ENCODE measurements at regions not wholly inside any gene's neighbourhood (a gene's known extent, or its start where the extent isn't known, plus 50 kb on each side); places are given as distances from the start of the nearest gene placed in this dataset.

DNA sequence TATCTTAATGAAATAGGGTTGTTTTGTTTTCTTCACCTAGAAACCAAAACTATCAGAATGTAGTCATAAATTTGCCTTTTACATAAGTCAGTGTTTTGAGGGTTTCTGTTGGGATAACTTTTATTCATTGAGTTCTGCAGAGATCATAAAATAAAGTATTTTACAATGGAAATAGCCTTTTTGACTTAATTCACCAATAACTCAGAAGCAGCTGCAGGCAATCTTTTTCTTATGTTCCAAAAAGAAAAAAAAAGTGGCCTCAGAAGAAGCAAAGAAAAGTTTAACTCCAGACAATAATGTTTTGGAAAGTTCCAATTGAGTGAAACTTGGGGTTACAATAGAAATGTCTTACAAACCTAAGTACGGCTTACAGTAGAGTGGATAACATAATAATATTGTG lies 491.7 kb upstream of the NRP1 start:
- Histone ChIP-seq H3K9me3 (no peaks in the 10 kb centered on the region), H3K4me3 (no peak overlapping the region), H3K27ac (no peak overlapping the region), H3K27me3 (no peaks in the 10 kb centered on the region), H3K36me3 (no peaks in the 10 kb centered on the region), H3K4me1 (no peaks in the 10 kb centered on the region)
- no peak for DNase-seq (ENCODE audit: low spot score in 2 of 2)
- TF ChIP-seq, protein P1, sequence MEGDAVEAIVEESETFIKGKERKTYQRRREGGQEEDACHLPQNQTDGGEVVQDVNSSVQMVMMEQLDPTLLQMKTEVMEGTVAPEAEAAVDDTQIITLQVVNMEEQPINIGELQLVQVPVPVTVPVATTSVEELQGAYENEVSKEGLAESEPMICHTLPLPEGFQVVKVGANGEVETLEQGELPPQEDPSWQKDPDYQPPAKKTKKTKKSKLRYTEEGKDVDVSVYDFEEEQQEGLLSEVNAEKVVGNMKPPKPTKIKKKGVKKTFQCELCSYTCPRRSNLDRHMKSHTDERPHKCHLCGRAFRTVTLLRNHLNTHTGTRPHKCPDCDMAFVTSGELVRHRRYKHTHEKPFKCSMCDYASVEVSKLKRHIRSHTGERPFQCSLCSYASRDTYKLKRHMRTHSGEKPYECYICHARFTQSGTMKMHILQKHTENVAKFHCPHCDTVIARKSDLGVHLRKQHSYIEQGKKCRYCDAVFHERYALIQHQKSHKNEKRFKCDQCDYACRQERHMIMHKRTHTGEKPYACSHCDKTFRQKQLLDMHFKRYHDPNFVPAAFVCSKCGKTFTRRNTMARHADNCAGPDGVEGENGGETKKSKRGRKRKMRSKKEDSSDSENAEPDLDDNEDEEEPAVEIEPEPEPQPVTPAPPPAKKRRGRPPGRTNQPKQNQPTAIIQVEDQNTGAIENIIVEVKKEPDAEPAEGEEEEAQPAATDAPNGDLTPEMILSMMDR (IDR thresholded peaks at IDR 0.05) = no peak
- intact Hi-C loops (cut with DNase I) = no loop called here

DNA sequence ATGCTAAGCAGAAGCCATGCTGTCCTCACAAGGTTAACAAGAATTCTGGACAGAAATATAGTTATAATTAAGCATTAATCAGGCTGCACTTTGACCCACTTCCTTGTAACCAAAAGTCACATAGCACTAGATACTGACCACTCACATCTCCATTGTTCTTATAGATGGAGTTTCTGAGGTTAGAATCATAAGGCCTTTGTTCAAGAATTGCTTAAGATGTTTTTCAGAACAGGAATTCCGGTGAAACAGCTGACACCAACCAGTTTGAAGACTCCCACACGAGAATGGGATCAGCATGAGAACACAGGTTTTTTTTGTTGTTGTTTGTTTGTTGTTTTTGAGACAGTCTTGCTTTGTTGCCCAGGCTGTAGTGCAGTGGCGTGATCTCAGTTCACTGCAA lies 488.3 kb upstream of the NRP1 start:
- Histone ChIP-seq H3K36me3 (no peaks in the 10 kb centered on the region), H3K9me3 (no peaks in the 10 kb centered on the region), H3K4me1 (no peaks in the 10 kb centered on the region), H3K4me3 (no peak overlapping the region), H3K27me3 (no peaks in the 10 kb centered on the region), H3K27ac (no peak overlapping the region)
- intact Hi-C loops (cut with DNase I) = no loop called here
- DNase-seq (ENCODE audit: low spot score in 2 of 2) = no peak
- TF ChIP-seq, protein P1 (IDR thresholded peaks at IDR 0.05) = no peak

DNA sequence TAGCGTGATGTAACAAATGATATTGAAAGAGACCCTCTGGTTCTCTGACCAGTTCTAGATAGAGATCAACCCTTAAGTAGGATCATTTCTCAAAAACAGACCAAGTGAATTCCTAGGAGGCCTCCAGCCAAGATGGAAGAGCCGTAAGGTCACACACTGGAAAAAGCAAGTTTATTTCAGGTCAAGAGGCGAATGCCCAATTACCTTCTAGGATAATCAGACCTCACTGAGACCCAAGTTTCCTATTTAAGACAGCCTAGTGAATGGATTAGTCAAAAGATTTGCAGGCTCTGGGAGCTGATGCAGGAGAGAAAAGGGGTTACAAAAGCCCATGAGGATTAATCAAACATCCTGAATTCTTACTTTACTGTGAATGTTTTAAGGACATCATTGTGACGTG lies 486.1 kb upstream of the NRP1 start:
- intact Hi-C loops (cut with DNase I) = no loop called here
- Histone ChIP-seq H3K4me1 (no peaks in the 10 kb centered on the region), H3K27me3 (no peaks in the 10 kb centered on the region), H3K4me3 (no peak overlapping the region), H3K9me3 (no peaks in the 10 kb centered on the region), H3K27ac (no peak overlapping the region), H3K36me3 (no peaks in the 10 kb centered on the region)
- DNase-seq (ENCODE audit: low spot score in 2 of 2) = no peak
- TF ChIP-seq, protein P1 (IDR thresholded peaks at IDR 0.05) = no peak

DNA sequence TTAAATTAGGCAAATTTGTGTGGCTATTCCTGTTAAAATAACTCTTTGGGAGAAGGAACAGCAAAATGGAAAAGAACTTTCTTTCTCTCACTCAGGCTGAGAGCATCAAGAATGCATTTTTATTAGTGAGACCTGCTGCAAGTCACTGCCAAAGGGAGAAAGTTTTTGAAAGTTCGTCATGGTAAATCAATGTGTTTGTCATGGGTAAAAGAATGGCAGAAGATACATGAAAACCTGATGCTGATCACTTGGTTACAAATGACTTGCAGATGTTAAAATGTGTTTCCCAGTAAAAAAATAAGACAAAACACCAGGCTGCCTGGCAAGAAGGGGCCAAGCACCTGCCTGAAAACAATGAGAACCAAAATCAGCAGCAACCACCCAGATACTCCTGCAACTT lies 484.7 kb upstream of the NRP1 start:
- Histone ChIP-seq H3K36me3 (no peaks in the 10 kb centered on the region), H3K9me3 (no peaks in the 10 kb centered on the region)
- intact Hi-C loops (cut with DNase I) = no loop called here

DNA sequence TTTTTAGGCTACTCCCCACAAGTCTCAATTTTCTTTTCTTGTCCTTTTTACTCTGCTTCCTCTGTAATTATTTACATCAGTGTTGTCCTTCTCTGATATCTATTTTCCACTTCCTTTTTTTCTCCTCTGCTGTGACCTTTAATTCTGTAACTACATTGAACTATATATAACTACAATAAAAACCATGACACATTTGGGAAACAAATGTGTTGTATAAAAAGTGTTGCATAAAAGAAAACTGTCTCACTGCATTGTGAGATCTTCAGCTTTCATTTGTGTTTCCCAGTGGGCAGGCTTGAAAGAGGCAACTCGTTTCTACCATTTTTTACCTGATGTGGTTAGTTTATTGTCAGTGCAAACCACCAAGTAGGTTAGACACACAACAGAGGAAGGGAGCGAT lies 483.9 kb upstream of the NRP1 start:
- intact Hi-C loops (cut with DNase I) = no loop called here
- TF ChIP-seq, protein P1 (IDR thresholded peaks at IDR 0.05) = no peak
- Histone ChIP-seq H3K27me3 (no peaks in the 10 kb centered on the region), H3K9me3 (no peaks in the 10 kb centered on the region), H3K4me3 (no peak overlapping the region), H3K4me1 (no peaks in the 10 kb centered on the region), H3K27ac (no peak overlapping the region), H3K36me3 (no peaks in the 10 kb centered on the region)
- no peak for DNase-seq (ENCODE audit: low spot score in 2 of 2)

More for the DNA sequence above, 484.7 kb upstream of the NRP1 start:
- TF ChIP-seq, protein P1 (IDR thresholded peaks at IDR 0.05) = no peak
- Histone ChIP-seq H3K4me3 (no peak overlapping the region), H3K4me1 (no peaks in the 10 kb centered on the region), H3K27ac (no peak overlapping the region), H3K27me3 (no peaks in the 10 kb centered on the region)
- DNase-seq (ENCODE audit: low spot score in 2 of 2) = no peak

DNA sequence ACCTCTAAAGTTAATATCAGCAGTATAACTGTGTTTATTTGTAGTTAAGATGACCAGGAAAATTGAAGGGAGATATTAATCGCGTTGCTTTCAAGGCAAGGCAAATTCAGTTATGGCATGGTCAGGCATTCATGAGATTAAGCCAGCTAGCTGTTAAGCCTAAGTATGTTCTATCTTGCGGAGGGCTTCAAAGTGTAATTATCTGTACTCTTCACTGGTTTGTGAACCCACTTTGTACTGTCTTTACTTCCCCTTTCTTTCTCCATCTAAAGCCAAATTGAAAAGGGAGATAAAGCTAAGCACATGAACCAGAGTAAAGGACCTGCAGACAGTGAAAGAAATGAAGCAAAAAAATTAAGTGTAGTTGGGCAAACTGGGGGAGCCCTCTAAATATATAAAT lies 483.1 kb upstream of the NRP1 start:
- intact Hi-C loops (cut with DNase I) = no loop called here
- no peaks in the 10 kb centered on the region for H3K27me3 ChIP-seq
- no peaks in the 10 kb centered on the region for H3K36me3 ChIP-seq
- DNase-seq (ENCODE audit: low spot score in 2 of 2) = no peak
- H3K4me3 ChIP-seq = no peak overlapping the region
- H3K4me1 ChIP-seq = no peaks in the 10 kb centered on the region
- no peak overlapping the region for H3K27ac ChIP-seq
- TF ChIP-seq, protein P1 (IDR thresholded peaks at IDR 0.05) = no peak
- H3K9me3 ChIP-seq = no peaks in the 10 kb centered on the region

All from ascending aorta (tissue), 2 donors.